ENCODE measurements at regions not wholly inside any gene's neighbourhood (a gene's known extent, or its start where the extent isn't known, plus 50 kb on each side); places are given as distances from the start of the nearest gene placed in this dataset.
"Not testable (repeated sequence)": the region's sequence is repeated elsewhere in the genome, so short reads cannot be mapped to it uniquely, and the experiment has no call there.

- no peak for DNase-seq (ENCODE audit: low read depth)
Observed at GRCh38 chr12:14213542-14213941, 151.9 kb upstream of the ATF7IP start.

- no peak for DNase-seq (ENCODE audit: low read depth)
Observed at GRCh38 chr12:14214495-14214894, 151.0 kb upstream of the ATF7IP start.

- not testable (repeated sequence) for DNase-seq (ENCODE audit: low read depth)
Observed at GRCh38 chr12:14215949-14216348, 149.5 kb upstream of the ATF7IP start.

DNA sequence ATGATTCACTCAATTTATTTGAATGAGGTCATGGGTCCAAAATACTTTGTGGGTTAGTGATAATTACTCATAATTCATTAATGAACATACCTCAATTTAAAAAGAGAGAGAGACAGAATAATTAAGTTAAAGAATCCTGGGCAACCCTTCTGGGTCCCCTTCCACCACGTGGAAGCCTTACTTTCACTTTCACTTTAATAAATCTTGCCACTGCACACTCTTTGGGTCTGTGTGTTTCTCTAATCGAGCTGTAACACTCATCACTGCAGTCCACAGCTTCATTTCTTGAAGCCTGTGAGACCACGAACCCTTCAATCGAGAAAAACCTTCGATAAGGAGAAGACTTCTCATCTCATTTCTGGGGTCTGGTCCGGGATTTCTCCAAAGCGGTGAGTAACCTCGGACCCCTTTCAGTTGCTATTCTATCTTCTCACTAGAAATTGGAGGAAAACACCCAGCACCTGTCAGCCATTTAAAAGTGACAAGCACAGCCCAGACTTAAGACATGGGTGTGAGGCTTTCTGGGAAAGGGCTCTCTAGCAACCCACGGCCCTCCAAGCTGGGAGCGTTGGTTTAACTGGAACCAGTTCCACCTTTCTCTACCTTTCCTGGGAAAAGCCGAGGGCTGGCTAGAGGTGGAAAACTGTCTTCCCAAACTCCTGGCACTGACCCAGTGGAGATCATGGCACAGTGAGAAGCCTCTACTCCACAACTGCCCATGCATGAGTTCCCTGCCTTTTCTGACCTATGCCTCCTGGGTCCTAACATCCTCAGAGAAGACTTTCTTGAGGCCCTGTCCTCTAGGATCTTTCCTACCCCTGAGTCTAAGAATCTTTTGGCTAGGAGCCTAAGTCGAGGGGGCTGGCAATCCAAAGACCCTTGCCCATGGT lies 148.8 kb upstream of the ATF7IP start:
- no peak for DNase-seq (ENCODE audit: low read depth)

DNA sequence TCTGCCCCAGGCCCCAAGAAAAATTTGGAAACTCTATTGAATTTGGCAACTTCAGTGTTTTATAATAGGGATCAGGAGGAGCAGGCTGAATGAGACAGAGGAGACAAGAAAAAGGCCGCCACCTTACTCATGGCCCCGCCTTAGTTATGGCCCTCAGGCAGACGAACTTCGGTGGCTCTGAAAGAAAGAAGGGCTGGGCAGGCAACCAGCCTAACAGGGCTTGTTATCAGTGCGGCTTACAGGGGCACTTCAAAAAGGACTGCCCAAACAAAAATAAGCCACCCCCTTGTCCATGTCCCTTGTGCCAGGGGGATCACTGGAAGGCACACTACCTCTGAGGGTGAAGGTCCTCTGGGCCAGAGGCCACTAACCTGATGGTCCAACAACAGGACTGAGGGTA lies 146.3 kb upstream of the ATF7IP start:
- no peak for DNase-seq (ENCODE audit: low read depth)

GRCh38 chr12:14219670-14220069 lies 145.8 kb upstream of the ATF7IP start:
- DNase-seq (ENCODE audit: low read depth), result not testable (repeated sequence)

DNA sequence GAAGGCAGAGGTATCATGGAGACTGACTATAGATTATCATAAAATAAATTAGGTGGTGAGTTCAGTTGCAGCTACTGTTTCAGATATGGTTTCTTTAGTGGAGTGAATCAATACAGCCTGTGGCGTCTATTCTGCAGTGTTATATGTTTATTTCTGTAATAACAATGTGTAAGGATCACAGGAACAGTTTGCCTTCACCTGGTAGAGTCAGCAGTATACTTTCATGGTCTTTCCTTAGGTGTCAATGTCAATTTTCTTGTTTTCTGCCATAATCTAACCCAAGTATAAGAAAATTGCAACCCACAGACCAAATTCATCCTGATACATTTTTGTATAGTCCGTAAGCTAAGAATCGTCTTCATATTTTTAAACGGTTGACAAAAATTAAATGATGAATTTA lies 140.4 kb upstream of the ATF7IP start:
- DNase-seq (ENCODE audit: low read depth), result no peak

- DNase-seq (ENCODE audit: low read depth), result not testable (repeated sequence)
Observed at GRCh38 chr12:14235176-14235575, 130.3 kb upstream of the ATF7IP start.

GRCh38 chr12:14236641-14237040 lies 128.8 kb upstream of the ATF7IP start:
- not testable (repeated sequence) for DNase-seq (ENCODE audit: low read depth)

DNA sequence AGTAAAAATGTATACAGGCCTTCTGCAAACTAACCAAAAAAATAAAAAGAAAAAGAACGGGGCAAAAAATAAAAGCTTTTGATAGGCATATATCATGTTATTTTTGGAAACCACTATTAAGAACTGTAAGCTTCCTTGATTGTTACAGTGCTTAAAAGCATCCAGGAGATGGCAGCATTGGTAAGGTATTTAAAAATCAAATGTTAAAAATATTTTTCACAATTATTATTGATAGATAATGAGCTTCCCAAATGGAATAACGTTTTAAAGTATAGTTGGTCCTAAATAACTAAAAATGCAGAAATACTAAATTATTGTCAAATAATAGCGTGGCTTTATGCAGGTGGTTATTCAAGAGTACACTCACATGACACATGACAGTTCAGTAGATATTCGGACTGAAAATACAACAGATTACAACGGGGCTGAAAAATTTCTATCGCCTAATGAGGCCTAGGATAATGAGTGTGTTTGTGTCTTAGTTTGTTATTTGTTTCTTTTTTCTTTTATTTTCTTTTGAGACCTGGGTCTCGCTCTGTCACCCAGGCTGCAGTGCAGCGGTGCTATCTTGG lies 127.2 kb upstream of the ATF7IP start:
- no peak for DNase-seq (ENCODE audit: low read depth)

GRCh38 chr12:14239350-14239934 lies 126.0 kb upstream of the ATF7IP start:
- DNase-seq (ENCODE audit: low read depth), result no peak

DNA sequence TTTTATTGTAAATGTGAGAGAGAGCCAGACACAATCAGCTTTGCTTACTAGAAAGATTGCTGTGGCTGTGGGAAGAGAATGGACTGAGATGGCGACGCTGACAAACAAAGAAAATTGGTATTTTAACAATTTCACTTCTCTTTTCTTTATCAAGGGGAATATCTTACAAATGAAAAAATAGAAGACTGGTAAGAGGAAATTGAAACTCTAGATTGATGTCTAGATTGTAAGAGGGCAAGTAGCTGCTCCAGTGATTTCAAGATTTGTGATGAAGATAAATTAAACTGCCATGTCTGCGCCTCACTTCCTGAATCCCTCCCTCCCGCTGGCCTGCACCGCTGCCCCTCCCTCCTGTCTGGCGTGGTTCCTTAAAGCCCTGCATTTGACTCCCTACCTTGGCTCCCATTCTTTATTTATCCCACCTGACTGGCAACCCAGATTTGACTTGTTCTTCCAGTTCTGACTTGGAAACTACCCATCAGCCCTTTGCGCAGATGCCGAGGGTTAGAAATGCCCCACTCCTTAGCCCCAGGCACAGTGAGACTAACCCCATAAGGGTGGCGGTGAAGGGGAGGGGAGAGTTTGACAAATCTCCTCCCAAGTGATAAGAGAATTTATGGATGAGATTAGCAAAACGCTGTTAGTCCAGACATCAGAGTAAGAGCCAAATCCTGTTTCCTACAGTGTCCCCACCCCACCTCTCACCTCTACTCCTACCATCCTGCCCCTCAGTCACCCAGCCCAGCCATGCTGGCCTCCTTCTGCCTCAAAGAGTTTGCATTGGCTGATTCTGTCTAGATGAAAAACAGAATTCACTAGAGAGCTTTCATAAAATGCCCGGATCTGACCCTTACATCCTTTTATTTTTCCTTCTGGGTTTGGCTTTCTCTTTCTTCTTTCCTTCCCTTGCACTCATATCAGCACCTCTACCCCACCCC lies 125.3 kb upstream of the ATF7IP start:
- no peak for DNase-seq (ENCODE audit: low read depth)

DNA sequence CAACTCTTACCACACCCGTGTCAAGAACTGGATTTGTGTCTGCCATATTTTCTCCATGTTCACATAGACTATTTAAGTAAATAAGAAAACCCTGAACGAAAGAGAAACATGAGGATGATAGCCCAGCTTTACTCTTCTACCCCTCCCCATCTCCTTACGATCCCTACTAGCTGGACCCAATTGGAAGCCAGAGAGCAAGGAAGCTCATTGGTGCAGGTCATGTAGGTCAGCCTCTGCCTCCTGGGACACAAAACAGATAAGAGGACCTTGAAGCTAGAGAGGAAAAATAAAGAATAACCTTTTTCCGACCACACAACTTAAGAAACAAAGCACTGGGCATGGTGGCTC lies 124.6 kb upstream of the ATF7IP start:
- no peak for DNase-seq (ENCODE audit: low read depth)

- not testable (repeated sequence) for DNase-seq (ENCODE audit: low read depth)
Observed at GRCh38 chr12:14242825-14243224, 122.7 kb upstream of the ATF7IP start.

- DNase-seq (ENCODE audit: low read depth), result no peak
Observed at GRCh38 chr12:14243941-14244340, 121.5 kb upstream of the ATF7IP start.

DNA sequence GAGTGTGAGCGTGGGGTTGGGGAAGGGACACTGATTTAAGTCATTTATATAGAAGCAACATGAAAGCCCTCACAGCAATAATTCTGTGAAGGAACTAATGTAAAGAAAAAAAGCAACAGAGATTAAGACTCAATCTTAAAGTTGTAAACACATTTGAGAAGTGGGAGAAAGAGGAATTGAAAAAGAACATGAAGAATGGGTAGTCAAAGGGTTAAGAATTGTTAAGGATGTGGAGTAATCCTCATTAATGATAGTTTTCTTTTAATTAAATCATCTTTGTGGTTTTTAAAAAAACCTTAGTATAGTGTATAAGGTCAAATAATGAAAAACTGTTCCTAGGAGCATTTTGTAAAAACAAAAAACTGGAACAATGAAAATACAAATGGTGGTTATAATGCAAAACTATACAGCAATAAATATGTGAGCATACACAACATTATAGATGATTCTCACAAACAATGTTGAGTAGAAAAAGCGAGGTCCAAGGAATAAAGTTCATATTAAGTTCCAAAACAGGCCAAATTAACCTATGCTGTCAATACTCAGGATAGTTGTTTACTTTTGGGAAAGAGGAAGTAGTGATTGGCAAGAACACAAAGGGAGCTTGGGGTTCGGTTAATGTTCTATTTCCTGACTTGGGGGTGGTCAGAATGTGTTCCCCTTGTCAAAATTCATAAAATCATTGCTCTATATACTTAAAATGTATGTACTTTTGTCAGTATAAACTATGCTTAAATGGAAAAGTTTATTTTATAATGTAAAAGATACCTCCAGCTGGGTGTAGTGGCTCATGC lies 120.4 kb upstream of the ATF7IP start:
- no peak for DNase-seq (ENCODE audit: low read depth)

- no peak for DNase-seq (ENCODE audit: low read depth)
Observed at GRCh38 chr12:14247166-14247565, 118.3 kb upstream of the ATF7IP start.

DNA sequence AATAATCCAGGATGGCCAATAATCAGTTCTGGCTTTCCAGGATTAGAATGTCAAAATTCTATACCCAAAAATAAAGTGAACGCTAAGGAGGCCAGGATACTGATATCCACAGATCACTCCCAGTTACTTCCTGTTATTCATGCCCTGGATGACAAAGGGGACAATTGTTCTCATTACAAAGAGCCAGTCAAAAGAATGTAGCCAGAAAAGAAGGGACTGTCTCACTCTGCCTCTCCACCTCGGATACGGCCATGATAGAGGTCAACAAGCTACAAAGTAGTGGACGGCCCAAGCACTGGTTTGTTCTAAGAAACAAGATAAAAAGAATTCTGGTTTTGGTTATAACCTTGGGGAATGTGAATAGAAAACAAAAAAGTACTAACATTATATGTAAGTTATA lies 116.1 kb upstream of the ATF7IP start:
- no peak for DNase-seq (ENCODE audit: low read depth)

DNA sequence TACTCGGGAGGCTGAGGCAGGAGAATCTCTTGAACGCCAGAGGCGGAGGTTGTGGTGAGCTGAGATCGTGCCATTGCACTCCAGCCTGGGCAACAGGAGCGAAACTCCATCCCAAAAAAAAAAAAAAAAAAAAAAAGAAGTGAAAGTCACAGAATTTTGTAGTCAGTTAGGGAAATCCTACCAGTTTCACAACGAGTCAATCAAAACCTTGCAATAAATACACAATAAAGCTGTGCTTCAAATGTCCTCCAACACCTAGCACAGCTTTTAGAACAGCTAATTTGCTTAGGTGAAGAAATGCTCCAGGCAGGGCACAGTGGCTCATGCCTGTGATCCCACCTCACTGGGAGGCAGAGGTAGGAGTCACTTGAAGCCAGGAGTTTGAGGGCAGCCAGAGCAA lies 112.8 kb upstream of the ATF7IP start:
- no peak for DNase-seq (ENCODE audit: low read depth)

DNA sequence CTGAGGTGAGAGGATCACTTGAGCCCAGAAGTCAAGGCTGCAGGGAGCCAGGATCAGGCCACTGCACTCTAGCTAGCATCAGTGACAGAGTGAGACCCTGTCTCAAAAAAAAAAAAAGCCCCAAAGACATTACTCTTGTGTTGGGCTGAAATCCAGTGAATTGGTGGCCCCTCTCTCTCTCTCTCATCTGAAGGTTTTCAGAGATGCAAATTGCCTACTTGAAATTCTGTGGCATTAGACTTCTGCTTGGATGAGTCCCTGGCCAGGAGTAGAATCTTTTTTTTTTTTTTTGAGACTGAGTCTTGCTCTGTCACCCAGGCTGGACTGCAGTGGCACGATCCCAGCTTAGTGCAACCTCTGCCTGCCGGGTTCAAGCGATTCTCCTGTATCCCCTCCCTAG lies 112.0 kb upstream of the ATF7IP start:
- DNase-seq (ENCODE audit: low read depth), result no peak

GRCh38 chr12:14254781-14255180 lies 110.7 kb upstream of the ATF7IP start:
- DNase-seq (ENCODE audit: low read depth), result no peak
